K562 (cell line): ENCODE measurements at regions not wholly inside any gene's neighbourhood (a gene's known extent, or its start where the extent isn't known, plus 50 kb on each side); places are given as distances from the start of the nearest gene placed in this dataset.

ENCODE experiments used
- ATAC-seq: fragments of 200-7000 bp; cut with Tn5 transposase; 3 replicates; pipeline ENCODE4 v1.9.1; 2020; ENCODE audit warnings: moderate library complexity
- BruUV-seq: library from RNA; stranded (reverse); fragments of 400-500 nt; replicated peaks from 2 replicates; lab custom pipeline; 2021; lab: Mats Ljungman, UMichigan
- CTCF ChIA-PET: fragments of 300-600 bp; formaldehyde crosslinking; extraction: SDS; loops from one replicate; lab custom pipeline; 2021; ENCODE audit warnings: low intra/inter-chr PET ratio; lab: Yijun Ruan, JAX
- POLR2A ChIA-PET: fragments of 300-600, 350-650 bp; sonication (Branson Sonifier 250); formaldehyde crosslinking; extraction: SDS; loops from one replicate; lab custom pipeline; 2021; ENCODE audit warnings: antibody characterized with exemption, inconsistent platforms; lab: Yijun Ruan, JAX
- DNase-seq, 4 experiments: peaks; one replicate each; pipeline versions ENCODE4 v3.0.0 to v3.0.0-alpha.2; 2011 to 2018; ENCODE audit warnings: low spot score in 3 of 4, mixed read lengths in 3 of 4; ENCODE audit errors: extremely low read depth in 1 of 4
- FAIRE-seq: peaks from 2 replicates; lab custom pipeline; 2011; peaks lifted over from hg19 to GRCh38; lab: Jason Lieb, UNC
- H2AFZ ChIP-seq: 2 replicates; pipeline ENCODE4 v1.6.0; 2011; ENCODE audit warnings: low read depth, low read length, control low read depth, inconsistent platforms
- H3K27ac ChIP-seq: fragments of 200-600 bp; 3 replicates; pipeline ENCODE4 v1.8.0; 2011; ENCODE audit warnings: low read depth, mild to moderate bottlenecking, control low read depth, inconsistent platforms, low read length, moderate library complexity, mixed read lengths; ENCODE audit errors: extremely low read depth
- H3K27me3 ChIP-seq, 2 experiments: fragments of 300-600 bp in 1 of 2; 2 replicates in 1 of 2; 3 replicates in 1 of 2; pipeline versions ENCODE4 v1.6.0 to v1.8.0; 2011; ENCODE audit warnings: inconsistent platforms in 2 of 2, low read length in 2 of 2, mild to moderate bottlenecking in 1 of 2, mixed read lengths in 1 of 2, moderate library complexity in 1 of 2; ENCODE audit not compliant: control insufficient read depth in 2 of 2, insufficient read depth in 2 of 2
- H3K36me3 ChIP-seq: fragments of 300-600 bp; 3 replicates; pipeline ENCODE4 v1.8.0; 2011; ENCODE audit warnings: mild to moderate bottlenecking, low read length, inconsistent platforms; ENCODE audit not compliant: control insufficient read depth, insufficient read depth
- H3K4me1 ChIP-seq, 2 experiments: fragments of 200-600 bp in 1 of 2; replicated peaks in 1 of 2; 2 replicates in 1 of 2; 3 replicates in 1 of 2; pipeline versions ENCODE4 v1.5.1 to v1.8.0; 2011; ENCODE audit warnings: inconsistent platforms in 2 of 2, low read length in 2 of 2, mild to moderate bottlenecking in 1 of 2, mixed read lengths in 1 of 2, moderate library complexity in 1 of 2; ENCODE audit not compliant: control insufficient read depth in 2 of 2, insufficient read depth in 2 of 2
- H3K4me2 ChIP-seq: 2 replicates; pipeline ENCODE4 v1.6.1; 2011; ENCODE audit warnings: low read length, control low read depth, inconsistent platforms, mixed read lengths; ENCODE audit not compliant: insufficient read depth
- H3K4me3 ChIP-seq: fragments of 200-600 bp; sonication (generic), shearing (Covaris generic); 2 replicates; pipeline ENCODE4 v1.5.1; 2016; ENCODE audit warnings: control low read depth, inconsistent platforms
- H3K79me2 ChIP-seq: fragments of 200-600 bp; 3 replicates; pipeline ENCODE4 v1.8.0; 2011; ENCODE audit warnings: low read length, inconsistent platforms; ENCODE audit not compliant: control insufficient read depth, insufficient read depth
- H3K9ac ChIP-seq, 2 experiments: 2 replicates each; pipeline versions ENCODE4 v1.6.0 to v1.6.1; 2011; ENCODE audit warnings: low read depth in 2 of 2, low read length in 2 of 2, control low read depth in 1 of 2, inconsistent platforms in 1 of 2, mild to moderate bottlenecking in 1 of 2, mixed read lengths in 1 of 2; ENCODE audit not compliant: insufficient read depth in 1 of 2
- H3K9me1 ChIP-seq: one replicate; pipeline ENCODE4 v1.6.0; 2011; ENCODE audit warnings: inconsistent platforms, mild to moderate bottlenecking, low read length, moderate library complexity; ENCODE audit not compliant: control insufficient read depth, insufficient read depth
- H3K9me3 ChIP-seq: replicated peaks from 2 replicates; pipeline ENCODE4 v1.5.1; 2011; ENCODE audit warnings: low read depth, low read length, inconsistent platforms; ENCODE audit not compliant: control insufficient read depth, insufficient read depth
- H4K20me1 ChIP-seq: replicated peaks from 2 replicates; pipeline ENCODE4 v1.6.1; 2011; ENCODE audit warnings: low read length, inconsistent platforms, mixed read lengths; ENCODE audit not compliant: control insufficient read depth, insufficient read depth
- KLF16 ChIP-seq: IDR thresholded peaks from 2 replicates; pipeline ENCODE4 v1.6.1; 2016; ENCODE audit warnings: antibody characterized with exemption
- MCM5 ChIP-seq: fragments of 450-650 bp; IDR thresholded peaks from 2 replicates; pipeline ENCODE4 v1.6.1; 2016; ENCODE audit warnings: low read depth
- NCOA6 ChIP-seq: fragments of 450-650 bp; IDR thresholded peaks from 2 replicates; pipeline ENCODE4 v1.6.1; 2017; ENCODE audit warnings: mild to moderate bottlenecking
- PRPF4 ChIP-seq: fragments of 200-400 bp; formaldehyde crosslinking; IDR thresholded peaks from one replicate; pipeline ENCODE4 v1.6.1; 2017; ENCODE audit warnings: low read length, low read depth, mild to moderate bottlenecking; ENCODE audit not compliant: insufficient read depth, poor library complexity, severe bottlenecking
- RHOXF2B ChIP-seq: fragments of 250-450 bp; sonication (Bioruptor Pico); conservative IDR thresholded peaks from 2 replicates; pipeline ENCODE4 v1.5.1; 2021
- SIRT6 ChIP-seq: IDR thresholded peaks from one replicate; pipeline ENCODE4 v1.6.1; 2012; ENCODE audit warnings: low read depth, mild to moderate bottlenecking, control low read depth, inconsistent platforms, low read length, moderate library complexity
- SREBF1 ChIP-seq: fragments of 150-350 bp; IDR thresholded peaks from 2 replicates; pipeline ENCODE4 v1.6.1; 2014; ENCODE audit warnings: antibody characterized with exemption, low read depth, low read length, borderline replicate concordance
- SRSF9 ChIP-seq: fragments of 200-400 bp; formaldehyde crosslinking; IDR thresholded peaks from 2 replicates; pipeline ENCODE4 v1.6.1; 2017; ENCODE audit warnings: low read depth, low read length, borderline replicate concordance
- TCF7L2 ChIP-seq: fragments of 150-350 bp; IDR thresholded peaks from 2 replicates; pipeline ENCODE4 v1.6.1; 2016; ENCODE audit warnings: low read depth, mild to moderate bottlenecking, low read length, moderate library complexity
- ZNF583 ChIP-seq: fragments of 250-450 bp; sonication (Bioruptor Pico); IDR thresholded peaks from 2 replicates; pipeline ENCODE4 v1.4.0; 2020
- ZNF699 ChIP-seq: fragments of 250-450 bp; sonication (Bioruptor Pico); IDR thresholded peaks from 2 replicates; pipeline ENCODE4 v1.8.0; 2021; ENCODE audit warnings: mild to moderate bottlenecking, moderate library complexity; ENCODE audit not compliant: insufficient replicate concordance
- WGBS: fragments of 100-300 bp; shearing (Covaris generic); methylation state at CpG from one replicate; pipeline ENCODE4 v1.1.6; 2016; ENCODE audit warnings: low coverage, mixed read lengths; ENCODE audit not compliant: insufficient coverage; ENCODE audit errors: missing lambda C conversion rate; 5-methylcytosine and 5-hydroxymethylcytosine counted together
- in situ Hi-C: fragments of 300-500 bp; cut with MboI; formaldehyde crosslinking; loops from 4 replicates; pipeline ENCODE4 v1.15.0; 2018; ENCODE audit warnings: inconsistent platforms, mixed read lengths
- intact Hi-C: fragments of 100-400 bp; cut with micrococcal nuclease; formaldehyde crosslinking; loops from 2 replicates; pipeline ENCODE4 v1.14.2; 2022
- TF ChIP-seq, protein P1 (sequence below): sonication (generic); formaldehyde crosslinking; IDR thresholded peaks from 2 replicates; pipeline ENCODE4 v1.8.0; 2023; ENCODE audit warnings: mild to moderate bottlenecking, missing genetic modification reagents
- TF ChIP-seq, protein P2 (sequence below): fragments of 250-450 bp; sonication (Bioruptor Pico); IDR thresholded peaks from 2 replicates; pipeline ENCODE4 v1.4.0; 2020; ENCODE audit warnings: mild to moderate bottlenecking, moderate library complexity
- TF ChIP-seq, protein P3 (sequence below): fragments of 150-350 bp; conservative IDR thresholded peaks from 2 replicates; pipeline ENCODE4 v1.6.1; 2014; ENCODE audit warnings: low read length
- TF ChIP-seq, protein P4 (sequence below): sonication (generic); formaldehyde crosslinking; IDR thresholded peaks from 2 replicates; pipeline ENCODE4 v1.8.0; 2022; ENCODE audit warnings: missing genetic modification reagents, mild to moderate bottlenecking, moderate library complexity, borderline replicate concordance
- TF ChIP-seq, protein P5 (sequence below): sonication (generic); formaldehyde crosslinking; IDR thresholded peaks from 2 replicates; pipeline ENCODE4 v1.8.0; 2022; ENCODE audit warnings: mild to moderate bottlenecking, missing genetic modification reagents

DNA sequence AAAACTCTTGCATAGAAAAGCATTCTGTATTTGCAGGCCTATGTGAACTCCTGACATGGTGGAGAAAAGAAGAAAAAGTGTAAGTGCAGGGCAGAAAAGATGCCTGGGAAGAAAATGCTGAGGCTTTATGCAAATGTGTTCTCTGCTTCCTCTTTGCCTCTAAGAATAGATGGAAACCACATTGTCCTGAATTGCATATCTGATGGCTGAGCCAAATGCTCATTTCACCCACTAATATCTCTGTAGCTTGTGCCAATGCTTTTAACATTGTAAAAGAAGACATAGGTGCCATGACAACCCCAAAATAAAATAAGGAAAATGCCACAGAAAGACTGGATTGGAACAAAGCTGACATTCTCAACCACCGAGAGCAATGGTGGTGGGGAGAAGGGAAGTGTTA, 307.4 kb downstream of the GRIA2 start (continued):
- TF ChIP-seq RHOXF2B (CRISPR knock-in tag) (no peak), SRSF9 (no peak), NCOA6 (no peak)
- TF ChIP-seq, protein P1, sequence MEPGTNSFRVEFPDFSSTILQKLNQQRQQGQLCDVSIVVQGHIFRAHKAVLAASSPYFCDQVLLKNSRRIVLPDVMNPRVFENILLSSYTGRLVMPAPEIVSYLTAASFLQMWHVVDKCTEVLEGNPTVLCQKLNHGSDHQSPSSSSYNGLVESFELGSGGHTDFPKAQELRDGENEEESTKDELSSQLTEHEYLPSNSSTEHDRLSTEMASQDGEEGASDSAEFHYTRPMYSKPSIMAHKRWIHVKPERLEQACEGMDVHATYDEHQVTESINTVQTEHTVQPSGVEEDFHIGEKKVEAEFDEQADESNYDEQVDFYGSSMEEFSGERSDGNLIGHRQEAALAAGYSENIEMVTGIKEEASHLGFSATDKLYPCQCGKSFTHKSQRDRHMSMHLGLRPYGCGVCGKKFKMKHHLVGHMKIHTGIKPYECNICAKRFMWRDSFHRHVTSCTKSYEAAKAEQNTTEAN (CRISPR knock-in tag) = no peak

DNA sequence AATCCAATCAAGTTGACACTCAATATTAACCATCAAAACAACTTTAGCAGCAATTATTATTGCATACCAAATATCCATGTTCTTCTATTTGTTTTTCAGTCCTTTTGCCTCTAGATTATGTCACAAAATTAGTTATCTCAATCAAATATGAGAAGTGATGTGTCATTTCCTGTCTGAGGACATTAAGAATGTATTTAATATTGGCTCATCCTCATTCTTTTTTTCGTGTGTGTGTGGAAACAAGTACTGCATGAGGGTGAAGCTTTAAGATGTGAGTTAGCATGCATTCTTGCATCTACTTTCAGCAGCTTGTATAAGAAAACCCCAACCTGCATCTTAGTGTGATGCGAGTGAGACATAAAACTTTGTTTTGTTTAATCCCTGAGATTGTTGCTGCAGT, 301.4 kb downstream of the GRIA2 start:
- Histone ChIP-seq H3K79me2 (no peaks in the 10 kb centered on the region), H2AFZ (no peak overlapping the region), H3K27ac (no peak overlapping the region), H3K4me2 (no peak overlapping the region), H3K9ac (no peak overlapping the region), H3K9me1 (no peaks in the 10 kb centered on the region), H4K20me1 (no peaks in the 10 kb centered on the region), H3K4me1 (no peaks in the 10 kb centered on the region), H3K36me3 (no peaks in the 10 kb centered on the region), H3K27me3 (no peaks in the 10 kb centered on the region), H3K9me3 (no peaks in the 10 kb centered on the region; the same call in 1 of the 2 replicates), H3K4me3 (no peak overlapping the region)
- ChIA-PET CTCF (no interaction called here), POLR2A (no interaction called here)
- in situ Hi-C loops = no loop called here
- DNase-seq (no peak), FAIRE-seq (no peak), ATAC-seq (no peak)
- intact Hi-C loops = no loop called here
- 2% methylated on average over 2 of the region's 2 CpGs for WGBS
- no TSS peak for BruUV-seq
- TF ChIP-seq PRPF4 (no peak), SREBF1 (no peak), SIRT6 (no peak), ZNF699 (CRISPR knock-in tag) (no peak), TCF7L2 (no peak), KLF16 (no peak), MCM5 (no peak), ZNF583 (CRISPR knock-in tag) (no peak)
- TF ChIP-seq, protein P2, sequence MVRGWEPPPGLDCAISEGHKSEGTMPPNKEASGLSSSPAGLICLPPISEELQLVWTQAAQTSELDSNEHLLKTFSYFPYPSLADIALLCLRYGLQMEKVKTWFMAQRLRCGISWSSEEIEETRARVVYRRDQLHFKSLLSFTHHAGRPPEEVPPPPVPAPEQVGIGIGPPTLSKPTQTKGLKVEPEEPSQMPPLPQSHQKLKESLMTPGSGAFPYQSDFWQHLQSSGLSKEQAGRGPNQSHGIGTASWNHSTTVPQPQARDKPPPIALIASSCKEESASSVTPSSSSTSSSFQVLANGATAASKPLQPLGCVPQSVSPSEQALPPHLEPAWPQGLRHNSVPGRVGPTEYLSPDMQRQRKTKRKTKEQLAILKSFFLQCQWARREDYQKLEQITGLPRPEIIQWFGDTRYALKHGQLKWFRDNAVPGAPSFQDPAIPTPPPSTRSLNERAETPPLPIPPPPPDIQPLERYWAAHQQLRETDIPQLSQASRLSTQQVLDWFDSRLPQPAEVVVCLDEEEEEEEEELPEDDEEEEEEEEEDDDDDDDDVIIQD (CRISPR knock-in tag) = no peak
- TF ChIP-seq, protein P3, sequence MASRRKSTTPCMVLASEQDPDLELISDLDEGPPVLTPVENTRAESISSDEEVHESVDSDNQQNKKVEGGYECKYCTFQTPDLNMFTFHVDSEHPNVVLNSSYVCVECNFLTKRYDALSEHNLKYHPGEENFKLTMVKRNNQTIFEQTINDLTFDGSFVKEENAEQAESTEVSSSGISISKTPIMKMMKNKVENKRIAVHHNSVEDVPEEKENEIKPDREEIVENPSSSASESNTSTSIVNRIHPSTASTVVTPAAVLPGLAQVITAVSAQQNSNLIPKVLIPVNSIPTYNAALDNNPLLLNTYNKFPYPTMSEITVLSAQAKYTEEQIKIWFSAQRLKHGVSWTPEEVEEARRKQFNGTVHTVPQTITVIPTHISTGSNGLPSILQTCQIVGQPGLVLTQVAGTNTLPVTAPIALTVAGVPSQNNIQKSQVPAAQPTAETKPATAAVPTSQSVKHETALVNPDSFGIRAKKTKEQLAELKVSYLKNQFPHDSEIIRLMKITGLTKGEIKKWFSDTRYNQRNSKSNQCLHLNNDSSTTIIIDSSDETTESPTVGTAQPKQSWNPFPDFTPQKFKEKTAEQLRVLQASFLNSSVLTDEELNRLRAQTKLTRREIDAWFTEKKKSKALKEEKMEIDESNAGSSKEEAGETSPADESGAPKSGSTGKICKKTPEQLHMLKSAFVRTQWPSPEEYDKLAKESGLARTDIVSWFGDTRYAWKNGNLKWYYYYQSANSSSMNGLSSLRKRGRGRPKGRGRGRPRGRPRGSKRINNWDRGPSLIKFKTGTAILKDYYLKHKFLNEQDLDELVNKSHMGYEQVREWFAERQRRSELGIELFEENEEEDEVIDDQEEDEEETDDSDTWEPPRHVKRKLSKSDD = no peak
- TF ChIP-seq, protein P4, sequence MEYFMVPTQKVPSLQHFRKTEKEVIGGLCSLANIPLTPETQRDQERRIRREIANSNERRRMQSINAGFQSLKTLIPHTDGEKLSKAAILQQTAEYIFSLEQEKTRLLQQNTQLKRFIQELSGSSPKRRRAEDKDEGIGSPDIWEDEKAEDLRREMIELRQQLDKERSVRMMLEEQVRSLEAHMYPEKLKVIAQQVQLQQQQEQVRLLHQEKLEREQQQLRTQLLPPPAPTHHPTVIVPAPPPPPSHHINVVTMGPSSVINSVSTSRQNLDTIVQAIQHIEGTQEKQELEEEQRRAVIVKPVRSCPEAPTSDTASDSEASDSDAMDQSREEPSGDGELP = no peak
- TF ChIP-seq, protein P5, sequence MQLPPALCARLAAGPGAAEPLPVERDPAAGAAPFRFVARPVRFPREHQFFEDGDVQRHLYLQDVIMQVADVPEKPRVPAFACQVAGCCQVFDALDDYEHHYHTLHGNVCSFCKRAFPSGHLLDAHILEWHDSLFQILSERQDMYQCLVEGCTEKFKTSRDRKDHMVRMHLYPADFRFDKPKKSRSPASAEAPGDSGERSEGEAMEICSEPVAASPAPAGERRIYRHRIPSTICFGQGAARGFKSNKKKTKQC (CRISPR knock-in tag) = no peak
